Ammon's horn (tissue), 1 donor: ENCODE measurements at regions not wholly inside any gene's neighbourhood (a gene's known extent, or its start where the extent isn't known, plus 50 kb on each side); places are given as distances from the start of the nearest gene placed in this dataset.

ENCODE experiments used
- DNase-seq: peaks from one replicate; pipeline ENCODE4 v3.0.0-alpha.2; 2016; ENCODE audit warnings: low spot score

DNA sequence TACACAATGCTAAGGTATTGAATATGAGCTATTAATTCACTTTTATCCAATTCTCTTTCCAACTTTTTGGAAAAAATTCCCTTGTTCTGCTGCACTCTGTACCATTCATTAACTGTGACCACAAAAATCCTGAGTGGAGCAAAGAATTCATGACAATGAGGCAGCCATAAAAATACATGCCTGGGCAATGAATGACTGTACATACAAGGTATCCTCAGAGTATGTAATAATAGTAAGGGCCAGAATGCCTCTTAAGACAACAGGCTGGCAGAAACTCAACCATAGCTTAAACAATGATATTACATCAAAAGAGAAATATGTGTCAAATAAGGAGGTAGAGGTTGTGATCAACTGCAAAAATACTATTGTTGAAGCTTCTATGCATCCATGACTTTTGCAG is 74.7 kb upstream of the CA10 start:
- no peak for DNase-seq

DNA sequence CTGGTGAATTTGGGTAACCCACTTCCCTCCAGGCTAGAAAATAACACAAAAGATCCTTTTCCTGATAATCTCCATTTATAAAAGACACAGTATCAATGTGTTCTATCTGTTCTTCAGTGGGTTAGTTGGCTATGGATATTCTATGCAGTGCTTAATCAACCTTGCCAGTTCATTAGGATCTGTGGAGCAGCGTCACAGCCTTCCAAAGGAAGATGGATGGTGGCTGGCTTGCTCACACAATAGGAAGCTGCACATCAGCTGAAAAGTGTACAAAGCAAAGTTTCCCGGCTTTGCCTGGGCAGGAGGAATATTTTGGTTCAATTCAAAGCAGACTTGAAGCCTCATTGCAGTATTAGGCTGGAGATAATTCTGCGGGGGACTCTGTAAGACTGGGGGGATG is 70.3 kb upstream of the CA10 start:
- no peak for DNase-seq

DNA sequence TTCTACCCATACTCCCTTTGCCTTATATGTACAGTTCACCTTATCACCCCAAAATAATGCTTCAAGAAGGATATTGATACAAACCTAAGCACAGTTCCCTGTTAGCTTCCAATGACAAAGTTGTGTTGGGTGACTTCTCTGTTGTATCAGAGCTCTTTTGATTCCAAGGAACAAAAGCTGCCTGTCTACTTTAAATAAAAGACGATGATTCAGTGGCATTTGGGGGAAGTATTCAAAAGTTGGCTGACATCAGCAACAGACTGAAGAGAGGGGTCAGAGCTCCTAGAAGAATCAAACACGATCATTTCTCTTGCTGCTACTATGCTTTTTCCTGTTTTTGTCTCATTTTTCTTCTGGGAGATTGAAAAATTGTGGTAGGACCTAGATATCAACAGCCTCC is 69.4 kb upstream of the CA10 start:
- no peak for DNase-seq

DNA sequence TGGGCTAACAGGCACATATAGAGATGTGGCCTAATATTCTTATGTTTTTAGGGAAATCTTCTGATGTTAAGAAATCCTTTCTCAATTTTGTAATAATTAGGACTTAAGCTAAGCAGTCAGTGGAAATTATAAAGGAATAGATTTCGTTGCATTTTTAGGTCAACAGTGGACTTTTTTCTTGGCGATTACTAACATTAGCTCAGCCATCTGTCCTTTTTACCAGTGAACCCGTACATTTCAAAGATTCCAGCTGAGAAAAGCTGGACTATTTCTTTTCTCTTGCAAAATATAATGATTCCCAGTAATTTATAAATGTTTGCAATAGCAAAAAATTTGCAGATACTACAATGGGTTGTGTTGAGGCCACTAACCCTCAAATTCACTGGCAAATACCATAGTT is 54.9 kb upstream of the CA10 start:
- no peak for DNase-seq

DNA sequence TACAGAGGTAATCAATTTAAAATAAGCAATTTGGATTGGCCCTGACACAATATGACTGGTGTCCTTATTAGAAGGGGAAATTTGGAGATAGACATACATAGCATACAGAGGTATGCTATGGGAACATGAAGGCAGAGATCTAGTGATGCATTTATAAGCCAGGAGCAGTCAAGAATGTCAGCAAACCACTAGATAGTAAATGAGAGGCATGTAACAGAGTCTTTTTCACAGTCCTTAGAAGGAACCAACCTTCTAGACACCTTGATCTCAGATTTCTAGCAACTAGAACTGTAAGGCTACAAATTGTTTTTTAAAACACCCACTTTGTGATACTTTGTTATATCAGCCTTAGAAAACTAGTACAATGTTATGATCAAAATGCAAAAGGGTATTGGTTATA is 54.3 kb upstream of the CA10 start:
- no peak for DNase-seq

DNA sequence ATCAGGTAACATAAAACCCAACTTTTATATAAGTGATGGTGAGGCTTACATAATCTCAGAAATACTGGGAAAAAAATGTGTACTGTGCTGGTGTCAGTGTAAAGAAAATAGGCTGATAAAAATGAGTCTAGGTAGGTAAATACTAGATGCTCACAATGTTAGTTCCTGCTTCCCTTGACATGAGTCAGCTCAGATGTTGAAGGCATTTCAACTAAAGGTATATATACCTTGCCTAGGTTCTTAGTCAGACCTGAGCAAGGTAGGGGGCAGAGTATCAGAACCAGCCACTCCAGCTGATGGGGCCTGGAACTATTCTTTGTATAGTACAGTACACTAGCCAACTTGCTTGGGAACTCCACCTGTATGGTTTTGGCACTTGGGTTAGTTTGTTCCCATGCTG is 51.0 kb upstream of the CA10 start:
- DNase-seq, result no peak
